ENCODE measurements at regions not wholly inside any gene's neighbourhood (a gene's known extent, or its start where the extent isn't known, plus 50 kb on each side); places are given as distances from the start of the nearest gene placed in this dataset.

DNA sequence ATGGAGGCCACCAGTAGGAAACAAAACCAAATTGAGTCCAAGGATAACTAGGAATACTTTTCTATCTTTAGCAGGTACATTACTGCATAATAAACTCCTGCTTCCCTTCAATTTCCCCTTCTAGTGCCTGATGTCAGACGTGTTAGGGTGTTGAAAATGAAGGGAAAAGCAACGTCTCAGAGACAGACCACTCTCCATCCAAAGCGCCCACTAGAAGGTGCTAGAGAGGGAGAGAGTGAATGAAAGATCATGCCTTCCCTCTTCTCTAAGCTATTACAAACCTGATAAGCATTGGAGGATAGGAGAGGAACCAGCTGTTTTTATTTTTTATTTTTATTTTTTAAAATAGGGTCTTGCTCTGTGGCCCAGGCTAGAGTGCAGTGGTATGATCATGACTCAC is 64.1 kb downstream of the ZNF641 start:
- no peak overlapping the region for H3K4me3 ChIP-seq (ENCODE audit: low read length)
- no peak for DNase-seq (ENCODE audit: low read depth)
- TF ChIP-seq, protein P1, sequence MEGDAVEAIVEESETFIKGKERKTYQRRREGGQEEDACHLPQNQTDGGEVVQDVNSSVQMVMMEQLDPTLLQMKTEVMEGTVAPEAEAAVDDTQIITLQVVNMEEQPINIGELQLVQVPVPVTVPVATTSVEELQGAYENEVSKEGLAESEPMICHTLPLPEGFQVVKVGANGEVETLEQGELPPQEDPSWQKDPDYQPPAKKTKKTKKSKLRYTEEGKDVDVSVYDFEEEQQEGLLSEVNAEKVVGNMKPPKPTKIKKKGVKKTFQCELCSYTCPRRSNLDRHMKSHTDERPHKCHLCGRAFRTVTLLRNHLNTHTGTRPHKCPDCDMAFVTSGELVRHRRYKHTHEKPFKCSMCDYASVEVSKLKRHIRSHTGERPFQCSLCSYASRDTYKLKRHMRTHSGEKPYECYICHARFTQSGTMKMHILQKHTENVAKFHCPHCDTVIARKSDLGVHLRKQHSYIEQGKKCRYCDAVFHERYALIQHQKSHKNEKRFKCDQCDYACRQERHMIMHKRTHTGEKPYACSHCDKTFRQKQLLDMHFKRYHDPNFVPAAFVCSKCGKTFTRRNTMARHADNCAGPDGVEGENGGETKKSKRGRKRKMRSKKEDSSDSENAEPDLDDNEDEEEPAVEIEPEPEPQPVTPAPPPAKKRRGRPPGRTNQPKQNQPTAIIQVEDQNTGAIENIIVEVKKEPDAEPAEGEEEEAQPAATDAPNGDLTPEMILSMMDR (conservative IDR thresholded peaks at IDR 0.05; ENCODE audit: low read depth, low read length): peak; percentile 60

DNA sequence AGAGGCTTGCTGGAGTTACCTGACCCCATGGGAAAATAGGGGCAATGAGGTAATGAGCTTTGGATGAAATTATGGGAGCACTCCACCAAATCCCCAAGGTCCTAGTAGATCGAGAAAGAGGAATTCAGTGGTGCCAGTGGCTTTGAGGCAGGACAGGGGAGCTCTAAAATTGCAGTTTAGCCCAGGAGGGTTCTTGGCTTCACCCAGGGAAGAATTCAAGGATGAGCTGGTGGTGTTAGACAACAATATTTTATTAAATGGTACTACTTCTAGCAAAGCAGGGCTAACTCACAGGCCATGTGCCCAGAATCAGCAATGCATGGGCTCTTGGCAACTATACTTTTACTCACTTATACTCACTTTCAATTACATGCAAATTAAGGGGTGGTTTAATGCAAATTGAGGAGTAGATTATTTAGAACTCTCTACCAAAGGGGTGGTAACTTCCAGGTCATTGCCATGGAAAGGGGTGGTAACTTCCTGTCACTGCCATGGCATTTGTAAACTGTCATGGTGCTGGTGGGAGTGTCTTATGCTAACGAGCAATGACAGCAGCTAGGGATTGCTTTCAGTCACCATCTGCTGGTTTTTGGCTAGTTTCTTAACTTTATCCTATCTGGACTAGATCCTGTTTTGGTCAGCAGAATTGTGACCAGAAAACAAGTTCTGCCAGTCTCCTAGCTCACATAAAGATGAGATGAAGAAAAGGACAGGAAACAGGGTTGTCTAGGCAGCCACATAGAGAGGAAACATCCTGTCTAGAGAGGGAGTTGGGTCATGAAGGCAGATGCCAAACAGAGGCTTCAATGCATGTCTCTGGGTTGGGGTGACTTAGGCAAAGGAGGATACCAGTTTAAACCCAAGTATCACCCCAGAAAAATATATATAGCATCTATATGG is 64.7 kb downstream of the ZNF641 start:
- no peak for DNase-seq (ENCODE audit: low read depth)
- TF ChIP-seq, protein P1 (conservative IDR thresholded peaks at IDR 0.05; ENCODE audit: low read depth, low read length): no peak
- no peak overlapping the region for H3K4me3 ChIP-seq (ENCODE audit: low read length)

DNA sequence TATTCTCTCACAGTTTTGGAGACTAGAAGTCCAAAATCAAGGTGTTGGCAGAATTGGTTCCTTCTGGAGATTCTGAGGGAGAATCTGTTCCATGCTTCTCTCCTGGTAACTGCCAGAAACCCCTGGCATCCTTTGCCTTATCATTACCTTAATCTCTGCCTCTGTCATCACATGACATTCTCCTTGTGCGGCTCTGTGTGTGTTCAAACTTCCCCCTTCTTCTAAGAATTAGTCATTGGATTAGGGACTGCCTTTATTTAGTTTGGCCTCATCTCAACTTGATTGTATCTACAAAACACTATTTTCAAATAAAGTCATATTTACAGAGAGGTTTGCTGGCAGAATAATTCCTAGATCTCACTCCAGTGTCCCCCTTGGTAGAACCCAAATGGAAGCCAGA is 68.9 kb downstream of the ZNF641 start:
- no peak overlapping the region for H3K4me3 ChIP-seq (ENCODE audit: low read length)
- TF ChIP-seq, protein P1 (conservative IDR thresholded peaks at IDR 0.05; ENCODE audit: low read depth, low read length): no peak
- peak; percentile 13 for DNase-seq (ENCODE audit: low read depth)

DNA sequence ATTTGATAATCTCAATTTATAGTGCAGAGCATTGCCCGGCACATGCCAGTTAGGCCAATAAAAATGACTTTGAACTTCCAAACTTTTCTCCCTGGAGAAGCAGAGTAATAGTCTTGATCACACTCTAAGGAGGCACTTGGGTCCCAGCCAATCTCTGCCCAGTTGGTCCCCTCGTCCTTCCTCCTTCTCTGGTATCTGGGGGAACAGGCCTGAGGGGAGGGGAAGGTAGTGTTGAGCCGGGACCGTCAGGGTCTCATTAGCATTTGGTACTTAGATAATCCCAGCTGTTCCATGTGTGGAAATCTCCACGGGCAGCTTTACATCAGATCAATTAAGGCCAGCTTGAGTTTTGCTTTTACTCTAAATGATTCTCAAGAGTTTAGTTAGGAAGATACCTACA is 70.1 kb downstream of the ZNF641 start:
- no peak overlapping the region for H3K4me3 ChIP-seq (ENCODE audit: low read length)
- TF ChIP-seq, protein P1 (conservative IDR thresholded peaks at IDR 0.05; ENCODE audit: low read depth, low read length): no peak
- DNase-seq (ENCODE audit: low read depth): no peak

DNA sequence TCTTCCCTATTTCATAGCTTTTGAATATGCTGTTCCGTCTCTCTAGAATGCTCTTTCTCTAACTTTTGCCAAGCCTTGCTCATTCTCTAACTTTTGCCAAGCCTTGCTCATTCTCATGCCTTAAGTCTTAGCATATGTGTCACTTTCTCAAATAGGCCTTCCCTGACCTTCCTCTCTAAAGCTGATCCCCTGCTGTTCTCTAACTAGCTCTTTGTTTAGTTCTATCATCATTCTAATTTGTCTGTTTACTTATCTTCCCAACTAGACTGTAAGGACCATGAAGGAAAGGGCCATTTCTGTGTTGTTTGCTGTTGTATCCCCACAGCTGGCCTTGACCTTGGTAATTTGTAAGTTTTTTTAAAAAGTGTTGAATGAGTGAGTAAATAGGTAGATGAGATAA is 71.1 kb downstream of the ZNF641 start:
- no peak for DNase-seq (ENCODE audit: low read depth)
- TF ChIP-seq, protein P1 (conservative IDR thresholded peaks at IDR 0.05; ENCODE audit: low read depth, low read length): no peak
- H3K4me3 ChIP-seq (ENCODE audit: low read length): no peak overlapping the region

DNA sequence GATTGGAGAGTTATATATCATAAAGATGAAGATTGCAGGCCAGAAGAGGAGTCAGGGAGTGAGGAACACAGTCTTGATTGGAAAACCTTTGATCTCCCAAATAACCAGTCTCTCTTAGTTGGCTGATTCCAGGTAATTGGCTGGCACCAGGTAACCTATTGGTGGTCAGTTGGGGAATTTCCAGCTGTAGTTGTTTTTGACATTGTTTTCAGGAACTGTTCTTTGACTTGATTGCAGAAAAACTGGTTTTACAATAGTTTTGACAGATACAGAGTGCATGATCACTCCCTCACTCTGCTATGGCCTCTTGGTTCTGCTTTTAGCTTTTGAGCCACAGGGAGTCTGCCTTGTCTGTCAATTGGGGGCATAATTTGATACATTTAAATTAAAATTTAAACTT is 71.6 kb downstream of the ZNF641 start:
- no peak overlapping the region for H3K4me3 ChIP-seq (ENCODE audit: low read length)
- no peak for DNase-seq (ENCODE audit: low read depth)
- TF ChIP-seq, protein P1 (conservative IDR thresholded peaks at IDR 0.05; ENCODE audit: low read depth, low read length): no peak

DNA sequence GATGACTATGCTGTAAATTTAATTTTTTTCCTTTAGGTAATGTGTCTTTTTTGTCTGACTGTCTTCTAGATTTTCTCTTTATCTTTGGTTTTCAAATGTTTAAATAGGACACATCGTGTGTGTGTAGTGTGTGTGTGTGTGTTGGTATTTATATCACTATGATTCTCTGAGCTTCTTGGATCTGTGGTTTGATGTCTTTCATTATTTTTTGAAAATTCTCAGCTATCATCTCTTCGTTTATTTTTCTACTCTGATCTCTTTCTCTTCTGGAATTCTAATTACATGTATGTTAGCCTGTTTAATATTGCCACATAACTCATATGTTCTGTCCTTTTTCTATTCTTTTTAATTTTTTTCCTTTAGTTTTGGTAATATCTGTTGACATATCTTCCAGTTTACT is 73.5 kb upstream of the OR10AD1 start:
- TF ChIP-seq, protein P1 (conservative IDR thresholded peaks at IDR 0.05; ENCODE audit: low read depth, low read length): no peak
- no peak for DNase-seq (ENCODE audit: low read depth)
- H3K4me3 ChIP-seq (ENCODE audit: low read length): no peak overlapping the region
